ENCODE measurements at regions not wholly inside any gene's neighbourhood (a gene's known extent, or its start where the extent isn't known, plus 50 kb on each side); places are given as distances from the start of the nearest gene placed in this dataset.

GRCh38 chr10:84801156-84801555 lies 472.8 kb downstream of the CCSER2 start:
- CTCF ChIA-PET = no interaction called here
- H3K36me3 ChIP-seq (ENCODE audit: control insufficient read depth, insufficient read depth, low read length) = no peaks in the 10 kb centered on the region
- TF ChIP-seq, protein P1, sequence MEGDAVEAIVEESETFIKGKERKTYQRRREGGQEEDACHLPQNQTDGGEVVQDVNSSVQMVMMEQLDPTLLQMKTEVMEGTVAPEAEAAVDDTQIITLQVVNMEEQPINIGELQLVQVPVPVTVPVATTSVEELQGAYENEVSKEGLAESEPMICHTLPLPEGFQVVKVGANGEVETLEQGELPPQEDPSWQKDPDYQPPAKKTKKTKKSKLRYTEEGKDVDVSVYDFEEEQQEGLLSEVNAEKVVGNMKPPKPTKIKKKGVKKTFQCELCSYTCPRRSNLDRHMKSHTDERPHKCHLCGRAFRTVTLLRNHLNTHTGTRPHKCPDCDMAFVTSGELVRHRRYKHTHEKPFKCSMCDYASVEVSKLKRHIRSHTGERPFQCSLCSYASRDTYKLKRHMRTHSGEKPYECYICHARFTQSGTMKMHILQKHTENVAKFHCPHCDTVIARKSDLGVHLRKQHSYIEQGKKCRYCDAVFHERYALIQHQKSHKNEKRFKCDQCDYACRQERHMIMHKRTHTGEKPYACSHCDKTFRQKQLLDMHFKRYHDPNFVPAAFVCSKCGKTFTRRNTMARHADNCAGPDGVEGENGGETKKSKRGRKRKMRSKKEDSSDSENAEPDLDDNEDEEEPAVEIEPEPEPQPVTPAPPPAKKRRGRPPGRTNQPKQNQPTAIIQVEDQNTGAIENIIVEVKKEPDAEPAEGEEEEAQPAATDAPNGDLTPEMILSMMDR (IDR thresholded peaks at IDR 0.05; ENCODE audit: insufficient read depth, low read depth, low read length) = no peak
- no peaks in the 10 kb centered on the region for H3K27me3 ChIP-seq (ENCODE audit: control insufficient read depth, insufficient read depth, low read length)
- POLR2A ChIA-PET = no interaction called here
- no peak overlapping the region for H3K4me3 ChIP-seq (ENCODE audit: low read depth, low read length)
- DNase-seq (ENCODE audit: low read depth) = no peak

DNA sequence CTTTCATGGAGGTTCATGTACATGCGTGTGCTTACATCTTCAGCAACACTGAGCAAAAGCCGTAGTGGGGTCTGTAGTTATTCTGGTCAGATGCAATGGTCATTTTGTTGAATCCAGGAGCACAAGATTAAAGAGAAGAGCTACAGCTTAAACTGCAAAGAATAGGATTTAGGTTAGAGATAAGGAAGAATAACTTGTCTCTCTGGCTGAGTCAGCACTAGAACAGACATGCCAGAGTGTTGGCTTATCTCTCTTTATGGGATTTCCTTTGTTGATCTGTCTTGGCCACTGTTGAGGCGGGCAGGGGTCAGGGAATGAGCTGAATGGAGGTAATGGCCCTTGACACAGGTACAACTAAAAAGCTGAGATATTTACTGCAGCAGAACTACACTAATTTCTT lies 473.5 kb downstream of the CCSER2 start:
- Histone ChIP-seq H3K4me3 (ENCODE audit: low read depth, low read length) (no peak overlapping the region), H3K36me3 (ENCODE audit: control insufficient read depth, insufficient read depth, low read length) (no peaks in the 10 kb centered on the region), H3K27me3 (ENCODE audit: control insufficient read depth, insufficient read depth, low read length) (no peaks in the 10 kb centered on the region)
- ChIA-PET POLR2A (no interaction called here), CTCF (no interaction called here)
- no peak for DNase-seq (ENCODE audit: low read depth)
- TF ChIP-seq, protein P1 (IDR thresholded peaks at IDR 0.05; ENCODE audit: insufficient read depth, low read depth, low read length) = no peak

DNA sequence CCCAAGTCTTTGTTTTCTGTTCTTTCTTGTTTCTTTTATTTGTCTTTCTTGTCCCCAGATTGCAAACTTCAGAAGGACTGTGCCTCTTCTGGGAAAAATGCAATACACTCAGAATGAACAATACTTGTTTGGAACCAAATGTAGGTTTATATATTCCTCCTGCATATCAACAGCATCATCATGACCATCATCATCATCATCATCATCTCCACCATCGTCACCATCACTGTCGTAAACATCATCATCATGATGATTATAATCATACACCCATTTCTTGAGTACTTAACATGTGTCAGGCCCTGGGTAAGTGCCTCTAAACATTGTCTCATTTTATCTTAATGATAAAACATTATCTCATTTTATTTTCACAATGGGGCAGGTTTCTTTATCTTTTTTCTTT lies 476.8 kb downstream of the CCSER2 start:
- ChIA-PET POLR2A (no interaction called here), CTCF (no interaction called here)
- Histone ChIP-seq H3K36me3 (ENCODE audit: control insufficient read depth, insufficient read depth, low read length) (no peaks in the 10 kb centered on the region), H3K4me3 (ENCODE audit: low read depth, low read length) (no peak overlapping the region), H3K27me3 (ENCODE audit: control insufficient read depth, insufficient read depth, low read length) (no peaks in the 10 kb centered on the region)
- no peak for DNase-seq (ENCODE audit: low read depth)
- TF ChIP-seq, protein P1 (IDR thresholded peaks at IDR 0.05; ENCODE audit: insufficient read depth, low read depth, low read length) = no peak

- POLR2A ChIA-PET = no interaction called here
- CTCF ChIA-PET = no interaction called here
- Histone ChIP-seq H3K4me3 (ENCODE audit: low read depth, low read length) (no peak overlapping the region), H3K36me3 (ENCODE audit: control insufficient read depth, insufficient read depth, low read length) (no peaks in the 10 kb centered on the region), H3K27me3 (ENCODE audit: control insufficient read depth, insufficient read depth, low read length) (no peaks in the 10 kb centered on the region)
- no peak for DNase-seq (ENCODE audit: low read depth)
- TF ChIP-seq, protein P1 (IDR thresholded peaks at IDR 0.05; ENCODE audit: insufficient read depth, low read depth, low read length) = no peak
These were observed 482.7 kb downstream of the CCSER2 start for GRCh38 chr10:84811113-84811512.

GRCh38 chr10:84818961-84819360 lies 490.6 kb downstream of the CCSER2 start:
- no peak for DNase-seq (ENCODE audit: low read depth)
- no peaks in the 10 kb centered on the region for H3K36me3 ChIP-seq (ENCODE audit: control insufficient read depth, insufficient read depth, low read length)
- CTCF ChIA-PET = no interaction called here
- TF ChIP-seq, protein P1 (IDR thresholded peaks at IDR 0.05; ENCODE audit: insufficient read depth, low read depth, low read length) = no peak
- POLR2A ChIA-PET = no interaction called here
- H3K27me3 ChIP-seq (ENCODE audit: control insufficient read depth, insufficient read depth, low read length) = no peaks in the 10 kb centered on the region
- no peak overlapping the region for H3K4me3 ChIP-seq (ENCODE audit: low read depth, low read length)
